G401 (cell line): ENCODE measurements at regions not wholly inside any gene's neighbourhood (a gene's known extent, or its start where the extent isn't known, plus 50 kb on each side); places are given as distances from the start of the nearest gene placed in this dataset.
"Not testable (repeated sequence)": the region's sequence is repeated elsewhere in the genome, so short reads cannot be mapped to it uniquely, and the experiment has no call there.

Source experiments
- DNase-seq: peaks from one replicate; pipeline ENCODE4 v3.0.0-alpha.2; 2015; ENCODE audit warnings: low spot score
- in situ Hi-C: cut with HindIII; loops from 2 replicates; pipeline ENCODE4 v1.10.0; 2016; ENCODE audit warnings: low sequenced_read_pairs, mixed read lengths

DNA sequence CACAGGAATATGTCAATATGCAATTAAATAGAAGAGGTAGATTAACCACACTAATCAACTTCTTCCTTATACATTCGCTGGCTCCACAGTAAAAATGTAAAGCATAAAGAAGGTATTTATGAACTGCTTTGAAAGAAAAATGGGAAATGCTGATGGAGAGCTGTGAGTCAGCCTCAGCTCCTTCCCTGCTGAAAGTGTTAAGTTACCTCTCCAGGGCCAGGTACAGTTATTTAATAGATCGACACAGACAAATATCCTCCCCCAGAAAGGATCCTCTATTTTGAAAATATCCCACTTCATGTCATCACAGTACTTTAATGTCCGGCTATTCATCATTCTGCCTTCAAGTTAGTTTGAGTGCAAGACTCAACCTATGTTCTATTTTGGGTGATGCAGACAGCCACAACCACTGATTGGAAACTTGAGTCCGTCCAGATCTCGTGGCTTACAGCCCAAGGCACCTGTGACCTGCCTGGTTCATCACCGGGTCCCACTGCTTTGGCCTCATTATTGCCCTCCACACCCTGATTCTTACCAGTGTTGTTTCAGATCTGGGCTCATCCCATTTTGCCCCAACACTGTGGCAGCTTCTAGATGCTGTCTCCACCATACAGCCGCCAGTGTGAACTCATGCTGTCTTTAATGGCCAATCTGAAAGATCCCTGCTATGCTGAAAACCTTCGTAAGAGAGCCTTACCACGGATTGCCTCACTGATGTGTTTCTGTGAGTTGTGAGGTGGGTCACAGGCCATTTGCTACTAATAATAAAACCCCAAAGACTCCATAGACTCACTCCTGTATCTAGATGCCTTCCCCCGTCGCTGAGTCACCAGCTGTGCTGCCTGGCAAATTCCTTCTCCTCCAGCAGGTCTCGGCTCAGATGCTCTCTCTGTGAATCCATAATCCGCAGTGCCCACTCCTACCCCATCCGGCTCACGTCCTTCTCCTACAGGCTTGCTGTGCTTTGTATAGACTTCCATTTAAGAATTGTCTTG, 56.2 kb upstream of the DDAH1 start:
- in situ Hi-C loops = not testable (repeated sequence)
- DNase-seq = peak; percentile 13

DNA sequence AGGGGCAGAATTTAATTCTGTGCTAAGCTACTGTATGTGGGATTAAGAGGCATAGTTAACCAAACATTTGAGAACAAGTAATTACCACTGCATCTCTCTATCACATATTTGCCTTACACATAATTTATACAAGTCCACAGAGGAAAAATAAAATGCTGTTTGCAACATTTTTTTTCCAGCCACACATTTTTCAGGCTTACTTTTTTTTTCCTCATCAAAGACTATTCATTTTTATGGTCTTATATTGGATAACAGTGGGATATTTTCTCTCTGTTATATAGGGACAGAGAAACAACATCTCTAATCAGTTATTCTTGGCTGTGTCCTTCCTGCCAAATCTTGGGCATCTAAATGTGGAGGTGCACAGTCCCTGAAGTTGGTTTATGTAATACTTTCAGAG, 57.5 kb upstream of the DDAH1 start:
- DNase-seq, in situ Hi-C loops: not testable (repeated sequence)

- DNase-seq, in situ Hi-C loops: not testable (repeated sequence)
These were observed 57.5 kb upstream of the CCN1 start for GRCh38 chr1:85523061-85523460.

DNA sequence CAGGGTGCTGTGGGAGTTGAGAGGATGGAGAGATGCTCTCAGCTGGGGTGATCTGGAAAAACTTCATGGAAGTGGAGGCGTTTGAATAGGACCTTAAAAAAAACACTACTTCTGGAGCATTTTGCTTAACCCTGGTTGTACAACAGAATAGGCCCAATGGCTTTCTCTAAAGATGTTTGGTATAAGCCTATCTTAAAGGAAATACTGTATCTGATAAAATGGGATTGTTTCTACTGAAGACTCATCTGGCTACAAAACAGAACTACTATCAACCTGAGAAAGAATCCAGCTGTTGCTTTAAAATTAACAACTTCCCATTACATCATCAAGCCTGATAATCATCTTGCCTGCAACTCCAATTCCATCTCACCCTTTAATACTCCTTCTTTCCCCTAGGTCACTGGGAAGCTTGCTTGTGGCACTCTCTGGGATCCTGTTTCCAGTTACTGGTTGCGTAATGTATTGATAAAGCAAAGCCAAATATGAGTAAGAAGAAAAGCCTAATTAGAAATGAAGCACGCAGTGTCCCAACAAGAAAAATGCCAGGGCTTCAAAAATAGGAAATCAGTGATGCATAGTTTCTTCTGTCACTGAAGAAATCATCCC, 56.2 kb upstream of the CCN1 start:
- in situ Hi-C loops, DNase-seq: not testable (repeated sequence)

- in situ Hi-C loops, DNase-seq: not testable (repeated sequence)
These were observed 55.0 kb upstream of the CCN1 start for GRCh38 chr1:85525591-85525991.

GRCh38 chr1:85526216-85526615, 54.3 kb upstream of the CCN1 start:
- DNase-seq, in situ Hi-C loops: not testable (repeated sequence)

- DNase-seq = peak; percentile 40
- in situ Hi-C loops = not testable (repeated sequence)
These were observed 53.4 kb upstream of the CCN1 start for GRCh38 chr1:85527145-85527544.
